ENCODE measurements at regions not wholly inside any gene's neighbourhood (a gene's known extent, or its start where the extent isn't known, plus 50 kb on each side); places are given as distances from the start of the nearest gene placed in this dataset.

- Histone ChIP-seq H2BK12ac (ENCODE audit: low read depth, low read length) (no peak overlapping the region), H3K56ac (replicated peaks; ENCODE audit: insufficient read length, low read depth, low read length) (no peak overlapping the region), H4K5ac (ENCODE audit: insufficient read length, low read depth, low read length) (no peak overlapping the region), H3K9me3 (ENCODE audit: insufficient read depth in 2 of 2, low read depth in 1 of 2, low read length in 1 of 2) (no peaks in the 10 kb centered on the region), H4K8ac (ENCODE audit: extremely low read depth, insufficient read depth, low read length) (no peak overlapping the region), H3K4me1 (replicated peaks in 1 of 4; ENCODE audit: control insufficient read depth in 3 of 4, insufficient read depth in 4 of 4, low read length in 3 of 4) (peaks cover 9 to 11% (median 10%) of the 10 kb centered on the region in 4 experiments; a peak in 6 of 7 replicates), H3K14ac (ENCODE audit: insufficient read length) (no peak overlapping the region), H2BK20ac (ENCODE audit: low read length) (no peak overlapping the region), H2BK120ac (replicated peaks; ENCODE audit: low read depth, low read length) (no peak overlapping the region), H3K27ac (ENCODE audit: low read depth, low read length) (no peak overlapping the region), H2AFZ (ENCODE audit: low read length) (no peak overlapping the region), H4K91ac (replicated peaks; ENCODE audit: insufficient read length, low read length) (no peak overlapping the region), H3K18ac (ENCODE audit: extremely low read depth, low read length) (no peak overlapping the region), H3K23me2 (ENCODE audit: low read depth, low read length) (peaks cover 3% of the 10 kb centered on the region; the same call in 1 of the 2 replicates), H4K20me1 (replicated peaks in 1 of 2; ENCODE audit: control insufficient read depth in 1 of 2, insufficient read depth in 2 of 2, low read length in 2 of 2) (no peaks in the 10 kb centered on the region), H2BK5ac (ENCODE audit: low read depth, low read length) (no peak overlapping the region), H3K79me2 (ENCODE audit: control insufficient read depth in 1 of 2, insufficient read depth in 2 of 2, low read length in 2 of 2) (no peaks in the 10 kb centered on the region), H3K4me2 (ENCODE audit: insufficient read depth in 1 of 2, low read depth in 2 of 2, low read length in 2 of 2) (no peak overlapping the region), H2BK15ac (ENCODE audit: low read length) (no peak overlapping the region), H3K27me3 (replicated peaks in 1 of 4; ENCODE audit: control insufficient read depth in 3 of 4, extremely low read depth in 1 of 4, insufficient read depth in 3 of 4, low read length in 3 of 4) (no peaks in the 10 kb centered on the region), H3K4ac (replicated peaks; ENCODE audit: insufficient read length, low read depth, low read length) (no peak overlapping the region), H2AK5ac (ENCODE audit: low read depth, low read length) (no peak overlapping the region), H3K79me1 (ENCODE audit: low read depth, low read length) (no peaks in the 10 kb centered on the region), H3K23ac (ENCODE audit: insufficient read length) (no peak overlapping the region), H3K9ac (replicated peaks in 1 of 4; ENCODE audit: extremely low read depth in 1 of 4, low read depth in 3 of 4, low read length in 3 of 4) (no peak overlapping the region), H3K4me3 (ENCODE audit: extremely low read depth in 1 of 4, insufficient read depth in 2 of 4, low read depth in 3 of 4, low read length in 4 of 4) (no peak overlapping the region), H3K36me3 (ENCODE audit: control insufficient read depth in 2 of 4, insufficient read depth in 4 of 4, low read length in 3 of 4) (no peaks in the 10 kb centered on the region)
- ChIA-PET CTCF (ENCODE audit: partially characterized antibody) (interaction anchor here (0.8 to 5.7 kb wide), 6 partner anchors 9 to 474 kb away, joined by 3 to 25 read pairs (median 3); no protein-coding TSS in a partner anchor), POLR2A (ENCODE audit: partially characterized antibody) (interaction anchor here (0.6 kb wide), 1 partner anchor 322 kb away, joined by 4 read pairs; no protein-coding TSS in a partner anchor)
- DNase-seq (ENCODE audit: low read depth in 1 of 2, low spot score in 2 of 2), result no peak
- 96% methylated on average over 4 of the region's 4 CpGs; no CpG with 5 or more reads in 1 of the 2 experiments for WGBS, 2 experiments (ENCODE audit: extremely low coverage in 1 of 2, insufficient coverage in 1 of 2, insufficient read length in 1 of 2, insufficient replicate concordance in 2 of 2, low coverage in 1 of 2, low lambda C conversion rate in 2 of 2, missing lambda C conversion rate in 1 of 2)
- TF ChIP-seq CEBPB (IDR thresholded peaks at IDR 0.05; ENCODE audit: low read depth, low read length) (no peak), RFX5 (IDR thresholded peaks at IDR 0.05; ENCODE audit: borderline replicate concordance, low read depth, low read length) (no peak)
- no peak for FAIRE-seq
These were observed 118.7 kb downstream of the MRM1 start for GRCh38 chr17:36720131-36720530.
